GM18511 (cell line): ENCODE measurements at regions not wholly inside any gene's neighbourhood (a gene's known extent, or its start where the extent isn't known, plus 50 kb on each side); places are given as distances from the start of the nearest gene placed in this dataset.

Experiments
- ATAC-seq: cut with Tn5 transposase; IDR thresholded peaks from one replicate; pipeline ENCODE4 v1.9.1; 2021; ENCODE audit warnings: mild to moderate bottlenecking, moderate library complexity; ENCODE audit not compliant: unreplicated experiment

DNA sequence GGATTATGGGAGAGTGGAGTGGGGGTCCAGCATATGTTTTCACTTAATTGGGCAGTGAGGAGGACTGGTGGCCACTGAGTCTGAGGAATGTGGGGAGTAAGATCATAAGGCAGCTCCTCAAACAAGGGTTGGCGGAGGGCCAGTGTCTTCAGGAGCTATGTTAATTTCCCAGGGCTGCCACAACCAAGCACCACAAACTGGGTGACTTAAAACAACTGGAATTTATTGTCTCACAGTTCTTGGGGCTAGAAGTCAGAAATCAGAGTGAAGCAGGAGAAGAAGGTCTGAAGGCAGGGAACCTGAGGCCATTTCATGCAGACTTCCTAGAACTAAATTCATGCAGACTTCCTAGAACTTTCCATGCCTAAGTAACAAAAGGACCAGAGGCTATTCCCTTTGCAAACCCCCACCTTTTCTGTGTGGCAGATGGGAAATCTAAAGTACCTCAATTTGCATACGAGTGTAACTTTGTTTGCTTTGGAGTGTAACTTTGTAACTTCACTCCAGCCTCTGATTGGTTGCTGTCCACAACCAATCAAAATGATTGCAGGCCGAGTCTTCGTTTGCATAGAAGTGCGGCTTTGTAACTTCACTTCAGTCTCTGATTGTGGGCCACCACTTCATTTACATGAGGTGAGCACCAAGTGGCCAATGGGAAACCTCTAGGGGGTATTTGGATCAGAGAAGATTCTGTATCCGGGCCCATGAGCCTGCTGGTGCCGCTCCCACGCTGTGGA, 50.5 kb upstream of the ZBED5 start:
- ATAC-seq, result no peak
